Retinal pigment epithelial cell (primary cell): ENCODE measurements at regions not wholly inside any gene's neighbourhood (a gene's known extent, or its start where the extent isn't known, plus 50 kb on each side); places are given as distances from the start of the nearest gene placed in this dataset.
"Not testable (repeated sequence)": the region's sequence is repeated elsewhere in the genome, so short reads cannot be mapped to it uniquely, and the experiment has no call there.

Experiments
- DNase-seq: peaks from one replicate; pipeline ENCODE4 v3.0.0-alpha.2; 2010; ENCODE audit warnings: low read depth
- H3K4me3 ChIP-seq: 2 replicates; pipeline ENCODE4 v1.5.1; 2011; ENCODE audit warnings: mild to moderate bottlenecking, low read length, control low read depth, moderate library complexity
- CTCF ChIP-seq: conservative IDR thresholded peaks from 2 replicates; pipeline ENCODE4 v1.5.1; 2011; ENCODE audit warnings: low read depth, low read length, control low read depth, inconsistent platforms

GRCh38 chr12:124648710-124649384 lies 81.4 kb upstream of the NCOR2 start:
- TF ChIP-seq CTCF: no peak
- no peak overlapping the region for H3K4me3 ChIP-seq
- no peak for DNase-seq

GRCh38 chr12:124647316-124647715 lies 79.9 kb upstream of the NCOR2 start:
- TF ChIP-seq CTCF: no peak
- no peak overlapping the region for H3K4me3 ChIP-seq
- DNase-seq: no peak

GRCh38 chr12:124646385-124647230 lies 79.2 kb upstream of the NCOR2 start:
- TF ChIP-seq CTCF: no peak
- no peak overlapping the region for H3K4me3 ChIP-seq
- DNase-seq: no peak

- H3K4me3 ChIP-seq: no peak overlapping the region
- DNase-seq: no peak
- no peak for TF ChIP-seq CTCF
Measured at GRCh38 chr12:124645530-124646244, 78.3 kb upstream of the NCOR2 start.

- not testable (repeated sequence) for DNase-seq, H3K4me3 ChIP-seq
Measured at GRCh38 chr12:124643768-124644167, 76.4 kb upstream of the NCOR2 start.

GRCh38 chr12:124642105-124642504 lies 74.7 kb upstream of the NCOR2 start:
- no peak for TF ChIP-seq CTCF
- no peak for DNase-seq
- no peak overlapping the region for H3K4me3 ChIP-seq

GRCh38 chr12:124641591-124641990 lies 74.2 kb upstream of the NCOR2 start:
- no peak overlapping the region for H3K4me3 ChIP-seq
- no peak for TF ChIP-seq CTCF
- DNase-seq: no peak
